ENCODE measurements at regions not wholly inside any gene's neighbourhood (a gene's known extent, or its start where the extent isn't known, plus 50 kb on each side); places are given as distances from the start of the nearest gene placed in this dataset.
"Not testable (repeated sequence)": the region's sequence is repeated elsewhere in the genome, so short reads cannot be mapped to it uniquely, and the experiment has no call there.

DNA sequence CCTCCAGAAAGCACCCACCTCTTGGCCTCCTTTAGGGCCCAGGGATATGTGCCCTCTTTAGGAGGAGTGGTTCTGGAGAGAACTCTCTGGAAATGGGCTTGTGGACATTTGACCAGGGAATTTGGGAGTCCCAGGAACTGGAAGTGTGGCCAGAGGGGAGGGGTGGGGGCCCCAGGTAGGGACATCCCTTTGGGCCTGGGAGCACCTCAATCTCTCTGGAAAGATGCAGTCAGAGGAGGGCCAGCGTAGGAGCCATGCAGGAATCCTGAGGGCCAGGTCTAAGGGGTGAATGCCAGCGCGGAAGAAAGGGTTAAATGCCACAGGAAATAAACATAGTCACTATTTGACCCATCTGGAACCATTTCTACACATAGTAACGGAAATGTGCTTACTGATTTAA is 50.3 kb upstream of the ITGA11 start:
- no peak for DNase-seq

DNA sequence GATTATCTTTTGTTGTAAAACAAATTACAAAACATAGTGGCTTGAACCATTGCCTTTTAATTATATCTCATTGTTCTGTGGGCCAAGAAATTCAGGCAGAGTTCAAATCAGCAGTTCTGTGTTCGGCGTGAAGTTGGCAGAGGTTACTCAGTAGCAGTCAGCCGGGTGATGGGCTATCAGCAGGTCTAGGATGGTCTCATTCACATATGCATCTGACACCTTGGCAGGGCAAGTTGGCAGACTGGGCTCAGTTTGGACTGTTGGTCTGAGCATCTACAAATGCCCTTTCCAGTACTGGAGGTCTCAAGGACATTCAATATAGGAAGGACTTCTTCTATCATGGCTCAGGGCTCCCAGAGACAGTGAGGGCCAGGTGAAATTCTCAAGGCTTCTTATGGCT is 51.2 kb upstream of the ITGA11 start:
- no peak for DNase-seq

DNA sequence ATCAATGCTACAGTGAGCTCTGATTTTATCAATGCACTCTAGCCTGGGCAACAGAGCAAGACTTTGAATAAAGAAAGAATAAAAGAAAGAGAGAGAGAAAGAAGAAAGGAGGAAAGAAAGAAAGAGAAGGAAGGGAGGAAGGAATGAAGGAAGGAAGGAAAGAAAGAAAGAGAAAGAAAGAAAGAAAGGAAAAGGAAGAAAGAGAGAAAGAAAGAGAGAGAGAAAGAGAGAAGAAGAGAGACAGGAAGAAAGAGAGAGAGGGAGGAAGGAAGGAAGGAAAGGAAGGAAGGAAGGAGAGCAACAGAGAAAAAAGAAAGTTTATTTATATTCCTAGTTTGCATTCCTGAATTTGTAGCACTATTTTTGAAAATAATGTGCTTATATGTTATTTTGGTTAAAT is 52.3 kb upstream of the ITGA11 start:
- DNase-seq, result no peak

DNA sequence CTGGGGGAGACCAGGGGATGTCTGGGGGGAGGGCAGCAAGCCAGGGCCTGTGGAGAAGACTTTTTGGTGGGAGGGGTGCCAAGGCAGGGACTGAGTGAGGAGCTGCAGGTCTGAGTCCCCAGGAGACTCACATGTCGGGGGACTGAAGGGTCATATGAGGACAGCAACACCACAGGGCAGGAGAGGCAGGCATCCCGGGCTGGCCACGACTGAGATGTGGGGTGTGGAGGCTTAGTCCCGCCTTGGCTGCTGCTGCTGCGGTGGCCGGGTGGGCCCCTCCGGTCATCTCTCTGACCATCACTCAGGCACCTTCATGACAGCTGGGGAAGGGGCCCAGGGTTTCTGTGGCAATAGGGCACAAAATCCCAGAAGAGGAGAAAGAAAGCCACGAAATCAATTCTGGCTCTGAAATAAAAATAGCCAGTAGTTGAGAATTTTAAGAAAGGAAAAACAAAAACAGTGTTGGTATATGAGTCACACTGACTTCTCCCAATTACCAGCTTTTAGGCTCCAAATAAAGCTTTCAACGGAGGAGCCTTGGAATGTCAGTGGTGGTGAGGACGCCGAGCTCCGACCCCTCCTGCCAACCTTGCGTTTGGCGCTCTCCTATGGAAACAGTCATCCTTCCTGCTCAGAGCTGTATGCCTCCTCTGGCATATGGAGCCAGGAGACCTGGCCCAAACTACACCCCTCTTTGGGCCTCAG is 52.9 kb upstream of the ITGA11 start:
- DNase-seq, result no peak

DNA sequence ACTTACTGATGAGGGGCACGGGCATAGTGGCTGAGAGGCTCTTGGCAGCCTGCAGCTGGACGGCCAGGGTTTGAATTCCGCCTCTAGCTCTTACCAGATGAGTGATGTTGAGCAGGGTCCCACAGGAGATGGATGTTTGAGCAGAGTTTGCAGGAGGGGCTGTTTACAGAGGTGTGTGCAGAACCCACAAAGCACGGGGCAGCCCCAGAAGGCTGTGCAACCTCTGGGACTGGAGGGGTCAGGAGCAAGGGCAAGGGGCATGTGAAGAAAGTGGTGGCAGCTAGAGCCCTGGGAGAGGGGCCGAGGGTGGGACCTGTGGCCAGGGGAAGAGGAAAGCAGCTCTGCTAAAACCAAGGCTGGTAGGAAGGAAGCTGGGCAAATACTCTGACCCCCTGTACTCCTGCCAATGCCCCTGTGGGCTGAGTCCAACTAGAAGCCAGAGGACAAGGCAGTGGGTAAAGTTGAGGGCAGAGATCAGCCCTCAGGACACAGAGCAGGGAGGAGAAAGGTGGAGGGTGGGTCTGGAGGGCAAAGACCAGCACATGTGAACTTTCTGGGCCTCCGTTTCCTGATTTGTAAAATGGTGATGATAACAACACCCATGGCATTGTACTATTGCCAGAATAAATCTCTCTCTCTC is 53.9 kb upstream of the ITGA11 start:
- DNase-seq, result no peak

DNA sequence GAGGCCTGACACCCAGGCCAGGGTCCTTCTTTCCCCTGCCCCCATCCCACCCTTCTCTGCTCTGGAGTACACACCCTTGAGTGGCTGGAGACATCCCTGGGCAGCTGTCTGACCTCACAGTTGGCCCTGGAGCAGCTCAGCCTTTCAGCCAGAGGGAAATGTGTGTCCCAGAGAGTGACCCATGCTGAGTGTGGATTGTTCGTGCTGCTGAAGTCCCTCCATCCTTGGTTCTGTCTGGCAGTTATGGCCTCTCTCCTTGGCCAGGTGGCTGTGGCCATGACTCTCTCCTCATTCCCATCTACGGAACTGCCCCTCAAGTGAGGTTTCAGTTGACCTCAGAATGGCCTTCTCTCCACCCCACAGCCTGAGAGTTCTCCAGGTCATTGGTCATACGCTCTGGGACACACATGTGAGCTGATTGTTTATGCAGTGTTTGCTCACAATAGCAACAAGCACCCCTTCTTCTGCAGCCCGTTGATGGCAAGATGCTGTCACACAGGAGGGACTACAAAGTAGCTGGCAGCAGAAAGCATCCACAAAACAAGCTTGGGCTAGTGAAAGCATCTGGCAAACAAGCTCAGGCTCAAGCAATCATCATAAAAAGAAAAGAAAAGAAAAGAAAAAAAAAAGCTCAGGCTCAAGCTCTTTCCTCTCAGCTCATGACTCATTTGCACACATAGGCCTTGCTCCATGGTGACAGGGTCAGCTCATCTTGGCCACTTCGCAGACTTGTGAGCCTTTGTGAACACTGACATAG is 55.3 kb upstream of the ITGA11 start:
- DNase-seq, result no peak

DNA sequence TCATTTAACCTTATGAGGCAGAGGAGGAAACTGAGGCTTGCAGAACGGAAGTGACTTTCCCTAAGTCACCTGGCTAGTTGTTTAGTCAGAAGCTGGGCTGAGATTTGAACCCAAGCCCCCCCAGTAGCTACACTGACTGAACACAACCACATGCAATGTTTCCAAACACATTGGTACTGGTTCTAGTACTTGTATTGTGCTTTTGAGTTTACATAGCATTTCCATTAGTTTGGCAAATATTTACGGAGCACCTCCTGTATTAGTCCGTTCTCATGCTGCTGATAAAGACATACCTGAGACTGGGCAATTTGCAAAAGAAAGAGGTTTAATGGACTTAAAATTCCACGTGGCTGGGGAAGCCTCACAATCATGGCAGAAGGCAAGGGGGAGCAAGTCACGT is 56.3 kb upstream of the ITGA11 start:
- no peak for DNase-seq

DNA sequence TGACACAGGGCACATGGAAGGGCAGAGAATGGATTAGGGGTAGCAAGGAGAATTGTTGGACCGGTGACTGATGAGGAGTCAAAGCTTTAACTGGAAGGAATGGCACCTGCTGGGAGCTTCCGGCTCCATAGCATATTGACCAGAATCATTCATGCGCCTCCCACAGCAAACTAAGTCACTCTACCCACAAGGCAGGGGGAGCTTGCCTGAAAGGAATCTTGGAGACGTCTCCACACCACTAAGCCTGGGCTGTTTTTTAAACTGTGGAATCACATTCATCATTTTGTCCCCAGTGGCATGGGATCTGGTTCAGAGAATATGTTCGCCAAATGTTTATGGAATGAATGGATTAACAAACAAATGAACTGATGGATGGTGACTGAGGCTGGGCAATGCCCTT is 57.0 kb upstream of the ITGA11 start:
- no peak for DNase-seq

DNA sequence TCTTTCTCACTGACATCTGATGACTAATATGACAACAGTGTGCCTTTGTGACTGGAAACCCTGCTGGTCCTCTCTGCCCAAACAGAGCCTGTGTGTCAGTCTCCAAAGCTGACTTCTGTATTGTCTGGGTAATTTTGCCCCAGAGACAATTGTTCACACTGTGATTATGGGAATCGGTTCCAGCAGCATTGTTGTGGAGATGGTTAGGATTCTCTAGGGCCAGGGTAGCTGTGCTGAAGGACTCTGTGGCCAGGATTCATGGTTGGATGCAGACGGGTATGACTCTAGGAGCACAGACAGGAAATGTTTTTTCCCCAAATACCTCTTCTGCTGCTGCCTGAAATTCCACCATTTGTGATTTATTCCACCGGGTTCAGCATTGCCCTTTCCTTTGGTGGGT is 57.5 kb upstream of the ITGA11 start:
- DNase-seq, result no peak

DNA sequence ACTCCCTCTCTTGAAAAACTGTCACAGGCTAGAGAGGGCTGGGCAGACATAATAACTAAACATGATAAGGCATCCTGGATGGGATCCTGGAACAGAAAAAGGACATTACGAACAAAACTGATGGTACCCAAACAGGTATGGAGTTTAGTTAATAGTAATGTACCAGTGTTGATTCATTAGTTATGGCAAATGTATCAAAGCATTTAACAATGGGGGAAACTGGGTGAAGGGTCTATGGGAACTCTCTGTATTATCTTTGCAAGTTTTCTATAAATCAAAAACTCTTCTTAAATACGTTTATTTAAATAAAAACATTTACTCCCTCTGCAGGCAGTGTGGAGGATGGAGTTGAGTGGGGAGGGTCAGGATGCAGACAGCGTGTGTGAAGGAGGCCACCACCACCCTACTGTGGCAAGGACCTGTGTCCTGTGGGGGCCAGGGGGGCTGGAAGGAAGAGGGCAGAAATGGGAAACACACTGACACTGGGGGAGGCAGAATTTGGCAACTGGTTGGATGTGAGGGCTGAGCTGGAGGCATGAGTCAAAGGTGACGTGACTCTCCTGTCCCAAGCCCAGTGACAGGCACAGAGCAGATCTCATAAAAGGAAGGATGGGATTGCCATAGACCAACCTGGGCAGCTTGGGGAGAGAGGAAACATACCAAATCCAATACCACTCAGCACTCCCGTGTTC is 59.6 kb upstream of the ITGA11 start:
- no peak for DNase-seq

DNA sequence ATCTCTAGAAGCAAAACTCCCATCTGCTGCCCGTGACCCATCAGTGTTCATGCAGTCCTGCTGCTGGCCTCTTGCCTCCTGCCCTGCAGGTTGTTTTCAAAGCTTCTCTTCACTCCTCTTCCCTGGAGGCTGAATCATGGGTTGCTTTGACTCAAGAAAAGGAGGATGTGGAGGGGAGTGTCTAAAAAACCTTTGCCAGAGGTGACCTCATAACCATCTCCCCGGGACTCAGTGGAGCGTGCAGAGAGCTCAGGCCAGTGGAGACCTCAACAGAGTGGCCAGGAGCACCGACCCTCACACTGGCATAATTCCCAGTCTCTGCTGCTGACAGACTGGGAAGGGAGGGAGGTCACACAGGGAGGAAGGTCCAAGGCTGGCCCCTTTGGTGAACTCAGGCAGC is 60.9 kb upstream of the ITGA11 start:
- no peak for DNase-seq

DNA sequence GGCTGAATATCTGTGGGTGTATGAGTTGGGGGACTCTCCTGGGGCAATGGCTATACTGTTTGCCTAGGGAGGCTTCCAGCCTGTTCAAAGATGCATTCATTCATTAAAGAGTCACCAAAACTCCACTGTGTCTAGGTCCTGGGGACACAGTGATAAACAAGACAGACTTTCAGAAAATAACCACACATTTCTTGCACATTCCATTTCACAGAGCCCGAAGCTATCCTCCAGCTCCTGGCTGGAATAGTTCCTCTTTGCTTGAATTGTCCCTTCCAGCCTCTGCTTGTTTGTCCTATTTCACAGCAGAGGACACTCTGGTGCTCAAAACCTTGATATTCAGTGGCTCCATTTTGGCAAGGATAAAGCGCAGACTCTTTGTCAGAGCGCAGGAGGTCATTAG is 61.7 kb upstream of the ITGA11 start:
- DNase-seq, result no peak

DNA sequence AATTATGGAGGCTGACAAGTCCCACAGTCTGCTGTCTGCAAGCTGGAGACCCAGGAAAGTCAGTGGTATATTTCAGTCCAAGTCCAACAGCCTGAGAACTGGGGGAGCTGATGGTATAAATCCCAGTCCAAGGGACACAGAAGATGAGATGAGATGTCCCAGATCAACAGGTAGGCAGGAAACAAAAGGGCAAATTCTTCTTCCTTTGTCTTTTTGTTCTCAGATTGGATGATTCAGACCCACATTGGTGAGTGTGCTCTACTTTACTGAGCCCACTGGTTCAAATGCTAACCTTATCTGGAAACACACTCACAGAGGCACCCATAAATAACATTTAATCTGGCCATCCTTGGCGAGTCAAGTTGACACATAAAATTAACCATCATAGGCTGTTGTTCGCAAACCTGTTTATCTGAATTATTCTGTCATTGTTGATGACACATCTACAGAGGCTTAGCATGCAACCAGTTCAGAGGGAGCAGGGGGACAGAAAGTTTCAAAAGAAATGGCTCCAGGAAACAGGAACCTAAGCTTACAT is 62.7 kb upstream of the ITGA11 start:
- DNase-seq, result no peak

DNA sequence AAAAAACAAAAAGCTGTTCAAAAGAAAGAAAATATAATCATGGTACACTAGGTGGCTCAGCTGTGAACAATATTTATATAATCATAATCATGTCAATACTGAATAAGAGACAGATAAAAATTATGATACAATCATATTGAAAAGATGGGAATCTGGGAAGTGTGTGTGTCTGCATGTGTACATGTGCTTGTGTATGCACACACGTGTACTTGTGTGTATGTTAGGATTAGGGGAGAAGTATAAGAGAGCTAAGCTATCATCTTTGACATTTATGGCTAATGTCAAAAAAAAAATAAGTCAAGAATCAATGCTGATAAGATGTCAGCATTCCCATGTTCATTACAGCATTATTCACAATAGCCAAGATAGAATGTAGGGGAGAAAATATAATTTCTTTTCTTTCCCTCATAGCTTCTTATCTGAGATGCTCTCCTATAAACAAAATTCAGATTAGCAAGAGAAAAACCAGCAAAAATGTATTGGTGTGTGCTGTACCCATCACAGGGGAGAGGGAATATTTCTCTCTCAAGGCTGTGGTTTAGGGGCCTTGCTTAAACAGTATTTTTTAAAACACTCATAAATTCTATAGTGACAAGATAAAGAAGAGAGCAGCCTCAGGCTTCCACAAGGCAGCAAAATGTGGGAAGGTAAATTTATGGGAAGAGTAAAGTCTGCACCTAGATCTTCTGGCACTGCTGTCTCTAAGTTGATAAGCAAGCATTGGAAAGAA is 63.4 kb upstream of the ITGA11 start:
- no peak for DNase-seq

DNA sequence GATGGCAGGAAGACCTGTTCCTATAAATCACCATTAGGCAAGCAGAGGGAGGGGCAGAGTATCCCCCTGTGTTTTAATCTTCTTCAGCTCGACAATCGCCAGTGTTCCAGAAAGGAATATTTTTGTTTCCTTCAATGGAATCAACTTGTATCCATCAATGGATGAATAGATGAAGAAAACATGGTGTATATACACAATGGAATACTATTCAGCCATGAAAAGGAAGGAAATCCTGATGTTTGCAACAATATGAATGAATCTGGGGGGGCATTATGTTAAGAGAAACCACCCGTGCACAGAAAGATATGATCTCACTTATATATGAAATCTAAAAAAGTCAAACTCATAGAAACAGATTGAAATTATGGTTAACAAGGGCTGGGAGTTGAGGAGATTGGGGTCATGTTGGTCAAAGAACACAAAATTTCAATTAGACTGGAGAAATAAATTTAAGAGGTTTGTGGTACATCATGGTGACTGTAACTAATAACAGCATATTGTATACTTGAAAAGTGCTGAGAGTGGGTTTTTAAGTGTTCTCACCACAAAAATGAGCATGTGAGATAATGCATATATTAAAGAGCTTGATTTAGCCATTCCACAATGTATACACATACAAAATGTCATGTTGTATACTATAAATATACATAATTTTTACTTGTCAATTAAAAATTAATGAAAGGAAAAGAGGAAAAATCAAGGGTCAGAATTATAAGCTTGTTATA is 64.2 kb upstream of the ITGA11 start:
- no peak for DNase-seq

DNA sequence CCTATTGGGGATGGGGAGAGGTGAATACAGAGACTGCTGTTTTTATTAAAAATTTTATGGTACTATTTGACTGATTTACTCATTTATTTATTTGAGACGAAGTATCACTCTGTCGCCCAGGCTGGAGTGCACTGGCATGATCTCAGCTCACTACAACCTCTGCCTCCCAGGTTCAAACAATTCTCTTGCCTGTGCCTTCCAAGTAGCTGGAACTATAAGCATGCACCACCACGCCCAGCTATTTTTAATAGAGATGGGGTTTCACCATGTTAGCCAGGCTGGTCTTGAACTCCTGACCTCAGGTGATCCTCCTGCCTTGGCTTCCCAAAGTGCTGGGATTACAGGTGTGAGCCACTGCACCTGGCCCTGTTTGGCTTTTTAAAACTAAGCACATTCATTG is 64.8 kb upstream of the ITGA11 start:
- DNase-seq, result not testable (repeated sequence)

DNA sequence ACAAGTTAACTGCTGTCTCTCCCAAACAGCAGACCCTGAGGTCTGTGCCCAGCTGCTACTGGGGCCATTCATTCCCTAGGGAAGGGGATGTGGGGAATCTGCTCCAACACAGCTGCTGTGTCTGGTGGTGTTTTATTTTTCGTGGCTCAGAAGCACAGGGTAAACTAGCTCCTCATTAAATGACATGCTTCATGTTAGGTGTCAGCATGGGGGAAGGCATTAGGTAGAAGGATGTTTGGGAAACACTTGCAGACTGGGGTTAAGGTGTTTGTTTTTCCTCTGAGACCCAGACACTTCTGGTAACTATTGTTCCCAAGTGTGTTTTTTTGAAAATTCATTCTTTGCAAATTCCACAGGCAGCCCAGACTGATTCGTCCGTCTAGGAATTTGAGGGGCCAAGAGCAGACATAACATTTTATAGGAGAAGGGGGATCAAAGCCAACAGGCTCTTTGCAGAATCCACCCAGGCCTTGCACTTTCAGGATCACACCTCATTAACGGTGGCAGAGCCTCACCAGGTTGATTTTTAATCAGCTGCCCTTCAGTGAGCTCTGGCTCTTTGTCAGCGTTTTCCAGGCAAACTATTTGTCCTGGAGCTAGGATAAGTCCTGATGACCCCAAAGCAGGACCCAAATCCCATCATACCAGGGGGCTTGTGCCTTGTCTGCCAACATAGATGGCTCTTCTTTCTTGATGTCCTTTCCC is 65.4 kb upstream of the ITGA11 start:
- no peak for DNase-seq

DNA sequence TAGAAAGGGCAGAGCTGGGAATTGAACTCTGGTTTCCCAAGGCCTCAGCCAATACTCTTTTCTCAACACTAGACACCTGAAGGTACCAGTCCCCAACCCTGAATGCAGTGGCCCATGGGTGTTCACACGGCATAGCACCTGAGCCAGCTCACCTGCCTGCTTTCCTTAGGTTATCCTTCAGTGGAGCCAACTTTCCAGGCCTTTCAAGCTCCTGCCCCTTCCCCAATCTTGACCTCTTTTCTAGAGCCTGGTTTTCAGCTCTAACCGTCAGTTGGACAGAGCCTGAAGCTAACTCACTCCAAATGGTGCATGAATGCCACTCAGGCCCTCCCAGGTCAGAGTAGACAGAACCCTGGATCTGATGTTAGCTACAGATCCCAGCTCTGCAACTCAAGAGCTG is 66.1 kb upstream of the ITGA11 start:
- DNase-seq, result no peak

DNA sequence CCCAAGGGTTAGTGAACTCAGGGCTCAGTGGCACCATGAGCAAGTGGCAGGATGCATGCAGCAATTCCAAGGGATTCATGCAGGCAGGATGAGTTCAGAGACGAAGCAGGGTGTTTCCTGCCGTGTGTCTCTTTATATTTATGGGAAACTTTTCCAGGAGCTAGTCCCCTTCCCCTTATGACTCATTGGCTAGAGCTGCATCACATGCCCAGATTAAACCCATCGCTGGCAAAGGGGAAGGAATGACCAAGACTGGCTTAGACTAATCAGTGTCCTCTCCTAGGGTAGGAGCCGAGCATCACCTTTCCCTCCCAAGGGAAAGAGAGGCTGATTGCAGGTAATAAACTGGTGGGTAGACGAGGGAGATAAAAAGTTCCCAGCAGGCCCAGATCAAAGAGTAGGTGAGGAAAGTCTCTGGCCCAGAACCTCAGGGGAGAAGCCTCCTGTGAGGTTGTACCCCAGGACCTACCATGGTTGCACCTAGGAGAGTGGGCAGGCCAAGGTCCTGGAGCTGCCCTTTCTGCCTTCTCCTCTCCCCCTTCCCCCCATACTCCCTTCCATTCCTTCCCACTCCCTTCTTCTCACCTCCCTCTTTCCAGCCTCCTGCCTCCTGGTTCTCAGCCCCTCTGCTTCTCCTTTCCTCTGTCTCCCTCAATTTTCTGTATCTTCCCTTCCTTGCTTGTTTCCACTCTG is 67.8 kb upstream of the ITGA11 start:
- no peak for DNase-seq
